T-helper 2 cell treated with Interferon-gamma antibody and Interleukin-4, amounts not matched to agents 5 μg/mL and 100 μg/mL, for 36 hours (primary cell): ENCODE measurements at regions not wholly inside any gene's neighbourhood (a gene's known extent, or its start where the extent isn't known, plus 50 kb on each side); places are given as distances from the start of the nearest gene placed in this dataset.
"Not testable (repeated sequence)": the region's sequence is repeated elsewhere in the genome, so short reads cannot be mapped to it uniquely, and the experiment has no call there.

Source experiments
- DNase-seq: peaks from one replicate; pipeline ENCODE4 v3.0.0; 2021; ENCODE audit warnings: low spot score
- H3K27ac Mint-ChIP-seq: one replicate; pipeline ENCODE4 v1.8.0; 2021; ENCODE audit warnings: mild to moderate bottlenecking, mixed read lengths
- H3K27me3 Mint-ChIP-seq: one replicate; pipeline ENCODE4 v1.8.0; 2021; ENCODE audit warnings: low read depth, mixed read lengths
- H3K36me3 Mint-ChIP-seq: one replicate; pipeline ENCODE4 v1.8.0; 2021; ENCODE audit warnings: low read depth, mixed read lengths
- H3K4me1 Mint-ChIP-seq: one replicate; pipeline ENCODE4 v1.8.0; 2021; ENCODE audit warnings: low read depth, mixed read lengths
- H3K4me3 Mint-ChIP-seq: one replicate; pipeline ENCODE4 v1.8.0; 2022; ENCODE audit warnings: mild to moderate bottlenecking, moderate library complexity, mixed read lengths
- H3K9me3 Mint-ChIP-seq: one replicate; pipeline ENCODE4 v1.8.0; 2021; ENCODE audit warnings: mixed read lengths

DNA sequence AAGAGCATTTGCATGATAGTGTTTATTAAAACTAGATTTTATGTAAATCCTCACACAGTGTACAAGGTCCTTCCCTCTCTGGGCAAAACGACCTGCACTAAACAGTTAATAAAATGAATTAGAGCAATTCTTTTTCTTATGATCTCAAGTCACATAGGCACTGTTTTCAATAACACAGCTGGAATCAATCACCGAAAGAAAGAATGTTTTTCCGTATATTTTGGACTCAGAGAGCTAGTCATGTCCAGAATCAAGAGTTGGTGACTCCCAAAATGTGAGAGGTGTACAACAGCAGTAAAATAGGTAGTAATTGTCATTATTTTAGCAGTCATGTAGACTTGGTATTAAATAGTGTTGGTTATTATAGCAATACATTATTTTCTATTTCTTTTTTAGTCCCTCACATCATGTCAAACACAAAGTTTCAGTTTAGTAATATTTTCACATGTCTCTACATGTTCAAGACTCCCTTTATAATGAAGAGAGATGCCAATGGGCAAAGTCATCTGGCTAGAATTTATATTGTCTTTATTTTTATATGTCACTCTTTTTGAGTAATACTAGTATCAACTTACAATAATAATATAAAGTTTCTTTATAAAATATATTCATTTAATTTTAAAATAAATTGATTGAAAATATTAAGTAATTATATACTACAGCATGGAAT is 448.6 kb upstream of the CDIN1 start:
- no peaks in the 10 kb centered on the region for H3K4me1 Mint-ChIP-seq
- peaks cover 8% of the 10 kb centered on the region for H3K9me3 Mint-ChIP-seq
- no peak for DNase-seq
- no peak overlapping the region for H3K4me3 Mint-ChIP-seq
- no peaks in the 10 kb centered on the region for H3K27me3 Mint-ChIP-seq
- H3K36me3 Mint-ChIP-seq, result no peaks in the 10 kb centered on the region
- no peak overlapping the region for H3K27ac Mint-ChIP-seq

DNA sequence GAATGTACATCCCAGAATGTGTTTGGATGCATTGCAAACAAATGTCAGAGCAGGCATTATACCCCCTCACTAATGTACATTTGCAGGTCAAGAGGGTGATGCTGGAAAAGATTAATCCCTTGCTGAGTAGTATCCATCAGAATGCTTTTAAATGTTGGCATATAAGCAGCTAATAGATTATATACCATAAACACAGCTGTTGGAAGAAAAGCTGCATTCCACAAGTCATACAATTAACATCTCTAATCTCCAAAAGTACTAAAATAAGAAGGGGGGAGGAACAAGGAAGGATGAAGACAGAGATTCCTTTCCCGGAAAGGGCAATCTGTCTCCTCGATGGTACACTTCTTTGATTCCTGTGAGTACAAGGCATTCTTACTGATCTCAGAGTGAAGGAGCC is 445.7 kb upstream of the CDIN1 start:
- Mint-ChIP-seq H3K4me3 (no peak overlapping the region), H3K4me1 (no peaks in the 10 kb centered on the region), H3K9me3 (peaks cover 8% of the 10 kb centered on the region), H3K27ac (no peak overlapping the region), H3K36me3 (no peaks in the 10 kb centered on the region), H3K27me3 (no peaks in the 10 kb centered on the region)
- DNase-seq, result no peak

DNA sequence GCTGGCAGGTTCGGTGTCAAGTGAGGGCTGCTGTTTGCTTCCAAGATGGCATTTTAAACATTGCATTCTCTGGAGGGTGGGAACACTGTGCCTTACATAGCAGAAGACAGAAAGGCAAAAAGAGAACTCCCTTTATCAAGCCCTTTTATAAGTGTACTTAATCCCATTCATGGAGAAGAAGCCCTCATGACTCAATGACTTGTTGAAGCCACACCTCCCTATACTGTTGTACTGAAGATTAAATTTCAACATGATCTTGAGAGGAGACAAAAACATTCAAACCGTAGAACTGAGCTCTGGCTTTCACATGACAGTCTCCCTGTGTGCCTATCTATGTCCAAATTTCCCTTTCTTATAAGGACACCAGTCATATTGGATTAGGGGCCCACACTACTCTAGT is 443.4 kb upstream of the CDIN1 start:
- Mint-ChIP-seq H3K9me3 (peaks cover 7% of the 10 kb centered on the region), H3K27ac (no peak overlapping the region), H3K4me3 (no peak overlapping the region), H3K4me1 (no peaks in the 10 kb centered on the region), H3K27me3 (no peaks in the 10 kb centered on the region), H3K36me3 (no peaks in the 10 kb centered on the region)
- DNase-seq, result no peak

DNA sequence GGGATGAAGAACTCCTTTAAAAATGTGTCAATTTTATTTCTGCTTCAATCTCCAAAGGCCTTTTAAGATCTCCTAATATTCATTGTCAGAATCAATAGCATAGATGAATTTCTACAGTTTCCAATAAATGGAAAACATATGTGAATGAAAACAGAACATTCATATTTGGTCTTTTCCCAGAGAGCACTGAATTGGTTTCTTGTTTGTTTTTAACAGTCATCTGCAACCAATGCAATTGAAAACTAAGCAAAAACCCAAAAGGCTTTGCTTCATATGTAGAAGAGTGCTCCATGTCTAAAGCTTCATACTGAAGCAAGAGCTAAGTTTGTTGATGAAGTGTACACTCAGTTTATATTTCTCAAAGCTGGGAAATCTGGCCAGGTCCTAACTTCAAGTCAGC is 426.5 kb upstream of the CDIN1 start:
- Mint-ChIP-seq H3K4me1 (no peaks in the 10 kb centered on the region), H3K27me3 (no peaks in the 10 kb centered on the region), H3K4me3 (no peak overlapping the region), H3K9me3 (peaks cover 19% of the 10 kb centered on the region), H3K36me3 (no peaks in the 10 kb centered on the region), H3K27ac (no peak overlapping the region)
- no peak for DNase-seq

DNA sequence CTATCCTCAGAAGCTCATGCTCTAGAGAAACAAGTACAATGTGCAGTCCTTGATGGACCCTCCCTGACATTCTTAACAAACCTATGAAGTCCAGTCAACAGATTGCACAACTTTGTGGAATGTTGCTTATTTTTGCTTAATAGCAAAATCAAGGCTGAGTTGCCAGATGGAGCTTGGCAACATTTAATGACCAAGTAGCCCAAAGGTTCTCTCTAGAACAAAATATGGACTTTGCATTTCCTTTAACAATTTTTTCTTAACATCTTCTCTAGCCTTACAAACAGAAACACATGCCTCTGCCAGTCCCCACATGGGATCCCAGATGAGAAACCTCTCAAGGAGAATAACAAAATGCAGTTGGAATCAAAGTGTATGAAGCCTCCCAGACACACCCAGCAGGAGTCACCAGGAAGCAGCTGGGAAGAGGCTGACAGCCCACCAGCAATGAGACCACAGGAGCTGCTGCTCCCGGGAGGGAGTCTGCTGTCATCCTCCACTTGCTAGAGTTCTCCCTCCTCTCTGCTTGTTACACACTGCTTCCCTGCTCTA is 422.5 kb upstream of the CDIN1 start:
- H3K27me3 Mint-ChIP-seq, result no peaks in the 10 kb centered on the region
- H3K9me3 Mint-ChIP-seq, result peaks cover 14% of the 10 kb centered on the region
- no peak for DNase-seq
- H3K27ac Mint-ChIP-seq, result no peak overlapping the region
- no peaks in the 10 kb centered on the region for H3K36me3 Mint-ChIP-seq
- H3K4me3 Mint-ChIP-seq, result no peak overlapping the region
- no peaks in the 10 kb centered on the region for H3K4me1 Mint-ChIP-seq

- H3K36me3 Mint-ChIP-seq, result no peaks in the 10 kb centered on the region
- H3K9me3 Mint-ChIP-seq, result peaks cover 15% of the 10 kb centered on the region
- no peak overlapping the region for H3K4me3 Mint-ChIP-seq
- H3K4me1 Mint-ChIP-seq, result no peaks in the 10 kb centered on the region
- no peak overlapping the region for H3K27ac Mint-ChIP-seq
- no peaks in the 10 kb centered on the region for H3K27me3 Mint-ChIP-seq
- no peak for DNase-seq
These were observed 419.1 kb upstream of the CDIN1 start for GRCh38 chr15:36160351-36160750.

GRCh38 chr15:36161108-36161507 is 418.3 kb upstream of the CDIN1 start:
- Mint-ChIP-seq H3K9me3 (peaks cover 13% of the 10 kb centered on the region), H3K27me3 (no peaks in the 10 kb centered on the region), H3K36me3 (no peaks in the 10 kb centered on the region), H3K4me1 (no peaks in the 10 kb centered on the region), H3K4me3 (no peak overlapping the region), H3K27ac (no peak overlapping the region)
- no peak for DNase-seq

DNA sequence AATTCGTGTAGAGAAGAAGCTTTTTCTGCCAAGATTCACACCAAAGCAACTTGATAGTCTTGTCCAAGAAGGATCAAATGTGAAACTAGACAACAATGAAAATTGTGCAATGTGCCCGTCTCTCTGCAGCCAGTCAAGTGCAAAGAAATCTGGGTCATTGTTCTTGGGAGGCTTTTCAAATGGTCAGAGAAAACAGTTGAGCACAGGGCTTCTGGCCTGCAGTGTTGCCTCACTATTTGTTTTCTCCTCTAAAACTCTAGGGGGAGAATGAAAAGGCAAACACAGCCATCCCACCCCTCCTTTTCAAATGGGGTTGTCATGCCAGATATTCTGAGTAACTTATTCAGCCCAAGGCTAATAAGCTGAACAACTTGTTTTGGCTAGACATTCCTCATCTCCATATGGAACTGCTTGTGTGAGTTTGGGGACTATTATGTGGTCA is 417.6 kb upstream of the CDIN1 start:
- Mint-ChIP-seq H3K36me3 (no peaks in the 10 kb centered on the region), H3K27ac (no peak overlapping the region), H3K4me3 (no peak overlapping the region), H3K27me3 (no peaks in the 10 kb centered on the region), H3K4me1 (no peaks in the 10 kb centered on the region), H3K9me3 (peaks cover 13% of the 10 kb centered on the region)
- no peak for DNase-seq

DNA sequence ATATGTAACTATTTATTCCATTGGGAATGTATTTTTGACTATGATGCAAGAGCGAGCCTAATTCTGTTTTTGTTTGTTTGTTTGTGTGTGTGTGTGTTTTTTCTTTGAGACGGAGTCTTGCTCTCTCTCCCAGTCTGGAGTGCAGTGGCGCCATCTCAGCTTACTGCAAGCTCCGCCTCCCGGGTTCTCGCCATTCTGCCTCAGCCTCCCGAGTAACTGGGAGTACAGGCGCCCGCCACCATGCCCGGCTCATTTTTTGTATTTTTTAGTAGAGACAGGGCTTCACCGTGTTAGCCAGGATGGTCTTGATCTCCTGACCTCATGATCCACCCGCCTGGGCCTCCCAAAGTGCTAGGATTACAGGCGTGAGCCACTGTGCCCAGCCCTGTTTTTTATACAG is 415.4 kb upstream of the CDIN1 start:
- DNase-seq, H3K27ac Mint-ChIP-seq, H3K27me3 Mint-ChIP-seq, H3K4me1 Mint-ChIP-seq, H3K4me3 Mint-ChIP-seq, H3K36me3 Mint-ChIP-seq: not testable (repeated sequence)
- peaks cover 13% of the 10 kb centered on the region for H3K9me3 Mint-ChIP-seq

GRCh38 chr15:36172955-36173354 is 406.5 kb upstream of the CDIN1 start:
- Mint-ChIP-seq H3K36me3 (no peaks in the 10 kb centered on the region), H3K27me3 (no peaks in the 10 kb centered on the region)

DNA sequence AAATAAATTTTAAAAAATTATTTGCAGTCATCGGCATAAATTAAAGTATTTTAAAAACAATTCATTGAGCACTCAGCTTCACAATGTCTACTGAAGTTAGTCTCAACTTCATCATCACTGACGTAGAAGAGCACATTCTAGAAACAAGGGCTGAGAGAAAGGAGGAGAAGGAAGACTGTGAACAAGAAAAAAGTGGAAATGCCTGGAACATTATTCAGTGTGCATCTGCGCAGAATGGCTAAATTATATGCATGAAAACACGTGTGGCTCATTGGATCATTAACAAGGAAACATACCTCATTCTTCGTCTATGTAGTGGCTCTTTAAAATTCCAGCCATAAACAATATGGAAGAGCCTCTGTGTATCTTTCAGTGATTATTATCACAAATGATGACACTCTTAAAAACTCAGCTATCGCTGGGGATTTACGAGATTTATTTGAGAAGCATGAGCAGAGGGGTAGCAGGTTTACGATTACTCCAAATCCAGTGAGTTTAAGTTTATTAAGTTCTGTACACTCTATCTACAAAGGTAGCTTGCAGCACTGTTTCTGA is 404.2 kb upstream of the CDIN1 start:
- no peak overlapping the region for H3K27ac Mint-ChIP-seq
- no peaks in the 10 kb centered on the region for H3K9me3 Mint-ChIP-seq
- H3K4me1 Mint-ChIP-seq, result no peaks in the 10 kb centered on the region
- no peaks in the 10 kb centered on the region for H3K27me3 Mint-ChIP-seq
- no peak overlapping the region for H3K4me3 Mint-ChIP-seq
- no peak for DNase-seq
- no peaks in the 10 kb centered on the region for H3K36me3 Mint-ChIP-seq

More at GRCh38 chr15:36172955-36173354, 406.5 kb upstream of the CDIN1 start:
- Mint-ChIP-seq H3K27ac (no peak overlapping the region), H3K9me3 (no peaks in the 10 kb centered on the region), H3K4me1 (no peaks in the 10 kb centered on the region), H3K4me3 (no peak overlapping the region)
- DNase-seq, result no peak

- H3K36me3 Mint-ChIP-seq, result no peaks in the 10 kb centered on the region
- no peak for DNase-seq
- H3K27me3 Mint-ChIP-seq, result no peaks in the 10 kb centered on the region
- no peak overlapping the region for H3K27ac Mint-ChIP-seq
- H3K4me3 Mint-ChIP-seq, result no peak overlapping the region
- no peaks in the 10 kb centered on the region for H3K9me3 Mint-ChIP-seq
- H3K4me1 Mint-ChIP-seq, result no peaks in the 10 kb centered on the region
These were observed 403.6 kb upstream of the CDIN1 start for GRCh38 chr15:36175741-36176291.

- Mint-ChIP-seq H3K4me1 (no peaks in the 10 kb centered on the region), H3K27ac (no peak overlapping the region), H3K36me3 (no peaks in the 10 kb centered on the region), H3K27me3 (no peaks in the 10 kb centered on the region), H3K9me3 (peaks cover 3% of the 10 kb centered on the region), H3K4me3 (no peak overlapping the region)
- no peak for DNase-seq
These were observed 401.7 kb upstream of the CDIN1 start for GRCh38 chr15:36177590-36178302.

DNA sequence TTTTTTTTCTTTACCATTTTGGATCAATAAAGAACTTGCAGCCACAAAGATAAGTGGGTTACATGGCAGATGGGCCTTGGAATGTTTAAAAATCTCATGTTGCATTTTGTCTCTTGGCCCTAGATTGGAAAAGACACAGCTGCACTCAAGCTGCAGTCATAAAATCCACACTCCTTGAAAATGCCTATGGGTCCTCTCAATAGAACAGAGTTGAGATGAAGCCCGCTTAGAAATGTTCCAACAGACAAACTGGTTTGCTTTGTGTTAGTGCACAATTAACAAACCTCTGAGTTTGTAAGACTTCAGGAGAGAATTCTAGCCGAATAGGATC is 401.2 kb upstream of the CDIN1 start:
- Mint-ChIP-seq H3K4me3 (no peak overlapping the region), H3K9me3 (peaks cover 8% of the 10 kb centered on the region), H3K27ac (no peak overlapping the region), H3K4me1 (no peaks in the 10 kb centered on the region), H3K36me3 (no peaks in the 10 kb centered on the region), H3K27me3 (no peaks in the 10 kb centered on the region)
- no peak for DNase-seq
